ENCODE measurements at regions not wholly inside any gene's neighbourhood (a gene's known extent, or its start where the extent isn't known, plus 50 kb on each side); places are given as distances from the start of the nearest gene placed in this dataset.

DNA sequence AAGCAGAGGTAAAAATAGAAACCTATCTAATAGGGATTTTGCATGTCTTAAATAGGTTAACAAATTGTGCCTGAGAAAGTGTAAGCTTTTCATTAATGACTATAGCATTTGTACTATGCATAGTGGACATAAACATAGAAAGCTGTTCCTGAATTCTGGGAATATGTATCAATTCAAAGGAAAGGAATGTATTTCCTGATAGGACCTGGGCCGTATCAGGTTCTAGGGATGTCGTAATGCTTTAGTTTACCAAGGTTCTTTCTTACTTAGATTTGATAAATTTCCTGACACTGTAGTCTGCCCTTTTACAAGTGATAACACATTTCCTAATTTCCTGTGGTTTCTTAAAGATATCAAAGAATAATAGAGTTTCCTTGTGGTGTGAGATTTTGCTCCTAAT lies 191.3 kb downstream of the CDH7 start:
- POLR2A ChIA-PET (ENCODE audit: partially characterized antibody), result no interaction called here
- no peak overlapping the region for H4K91ac ChIP-seq (replicated peaks; ENCODE audit: insufficient read length, low read length)
- H3K27me3 ChIP-seq (replicated peaks in 1 of 4; ENCODE audit: control insufficient read depth in 3 of 4, extremely low read depth in 1 of 4, insufficient read depth in 3 of 4, low read length in 3 of 4), result no peaks in the 10 kb centered on the region
- no peak overlapping the region for H2BK15ac ChIP-seq (ENCODE audit: low read length)
- no peak overlapping the region for H2AK5ac ChIP-seq (ENCODE audit: low read depth, low read length)
- H3K14ac ChIP-seq (ENCODE audit: insufficient read length), result no peak overlapping the region
- no peak overlapping the region for H3K27ac ChIP-seq (ENCODE audit: low read depth, low read length)
- FAIRE-seq (no peak), DNase-seq (ENCODE audit: low read depth in 1 of 2, low spot score in 2 of 2) (no peak)
- H4K5ac ChIP-seq (ENCODE audit: insufficient read length, low read depth, low read length), result no peak overlapping the region
- no peak overlapping the region for H3K18ac ChIP-seq (ENCODE audit: extremely low read depth, low read length)
- no peak overlapping the region for H3K4ac ChIP-seq (replicated peaks; ENCODE audit: insufficient read length, low read depth, low read length)
- H2BK5ac ChIP-seq (ENCODE audit: low read depth, low read length), result no peak overlapping the region
- H4K20me1 ChIP-seq (replicated peaks in 1 of 2; ENCODE audit: control insufficient read depth in 1 of 2, insufficient read depth in 2 of 2, low read length in 2 of 2), result no peaks in the 10 kb centered on the region
- H3K56ac ChIP-seq (replicated peaks; ENCODE audit: insufficient read length, low read depth, low read length), result no peak overlapping the region
- no peak overlapping the region for H2AFZ ChIP-seq (ENCODE audit: low read length)
- no peaks in the 10 kb centered on the region for H3K36me3 ChIP-seq (ENCODE audit: control insufficient read depth in 2 of 4, insufficient read depth in 4 of 4, low read length in 3 of 4)
- H3K4me2 ChIP-seq (ENCODE audit: insufficient read depth in 1 of 2, low read depth in 2 of 2, low read length in 2 of 2), result no peak overlapping the region
- H3K23ac ChIP-seq (ENCODE audit: insufficient read length), result no peak overlapping the region
- H3K4me3 ChIP-seq (ENCODE audit: extremely low read depth in 1 of 4, insufficient read depth in 2 of 4, low read depth in 3 of 4, low read length in 4 of 4), result no peak overlapping the region; a peak in 1 of 8 replicates
- CTCF ChIA-PET (ENCODE audit: partially characterized antibody), result interaction anchor here (0.6 kb wide), 1 partner anchor 16 kb away, joined by 3 read pairs; no protein-coding TSS in a partner anchor
- H2BK120ac ChIP-seq (replicated peaks; ENCODE audit: low read depth, low read length), result no peak overlapping the region
- H2BK20ac ChIP-seq (ENCODE audit: low read length), result no peak overlapping the region
- peaks cover 0 to 9% (median 3%) of the 10 kb centered on the region in 4 experiments; a peak in 4 of 7 replicates for H3K4me1 ChIP-seq (replicated peaks in 1 of 4; ENCODE audit: control insufficient read depth in 3 of 4, insufficient read depth in 4 of 4, low read length in 3 of 4)
- no peaks in the 10 kb centered on the region for H3K79me1 ChIP-seq (ENCODE audit: low read depth, low read length)
- H3K79me2 ChIP-seq (ENCODE audit: control insufficient read depth in 1 of 2, insufficient read depth in 2 of 2, low read length in 2 of 2), result no peaks in the 10 kb centered on the region
- H2BK12ac ChIP-seq (ENCODE audit: low read depth, low read length), result no peak overlapping the region
- 51% methylated on average over 2 of the region's 2 CpGs; no CpG with 5 or more reads in 1 of the 2 experiments for WGBS, 2 experiments (ENCODE audit: extremely low coverage in 1 of 2, insufficient coverage in 1 of 2, insufficient read length in 1 of 2, insufficient replicate concordance in 2 of 2, low coverage in 1 of 2, low lambda C conversion rate in 2 of 2, missing lambda C conversion rate in 1 of 2)
- no peak overlapping the region for H3K9ac ChIP-seq (replicated peaks in 1 of 4; ENCODE audit: extremely low read depth in 1 of 4, low read depth in 3 of 4, low read length in 3 of 4)
- H3K9me3 ChIP-seq (ENCODE audit: insufficient read depth in 2 of 2, low read depth in 1 of 2, low read length in 1 of 2), result no peaks in the 10 kb centered on the region
- H4K8ac ChIP-seq (ENCODE audit: extremely low read depth, insufficient read depth, low read length), result no peak overlapping the region
- H3K23me2 ChIP-seq (ENCODE audit: low read depth, low read length), result no peaks in the 10 kb centered on the region
- TF ChIP-seq EP300 (IDR thresholded peaks at IDR 0.05; ENCODE audit: borderline replicate concordance in 1 of 2, low read depth in 2 of 2, low read length in 2 of 2), result no peak
- TF ChIP-seq FOSL1 (IDR thresholded peaks at IDR 0.05; ENCODE audit: insufficient read depth, low read depth, low read length), result no peak
- TF ChIP-seq CREB1 (IDR thresholded peaks at IDR 0.05), result no peak
- no peak for TF ChIP-seq POLR2A (IDR thresholded peaks at IDR 0.05; ENCODE audit: control extremely low read depth in 1 of 2, low read depth in 2 of 2, low read length in 2 of 2)
- TF ChIP-seq SIX5 (IDR thresholded peaks at IDR 0.05; ENCODE audit: low read depth, low read length), result no peak
- no peak for TF ChIP-seq SIN3A (conservative IDR thresholded peaks at IDR 0.05 in 1 of 2, IDR thresholded peaks at IDR 0.05 in 1 of 2; ENCODE audit: low read depth in 1 of 2, low read length in 2 of 2)
- TF ChIP-seq, protein P1, sequence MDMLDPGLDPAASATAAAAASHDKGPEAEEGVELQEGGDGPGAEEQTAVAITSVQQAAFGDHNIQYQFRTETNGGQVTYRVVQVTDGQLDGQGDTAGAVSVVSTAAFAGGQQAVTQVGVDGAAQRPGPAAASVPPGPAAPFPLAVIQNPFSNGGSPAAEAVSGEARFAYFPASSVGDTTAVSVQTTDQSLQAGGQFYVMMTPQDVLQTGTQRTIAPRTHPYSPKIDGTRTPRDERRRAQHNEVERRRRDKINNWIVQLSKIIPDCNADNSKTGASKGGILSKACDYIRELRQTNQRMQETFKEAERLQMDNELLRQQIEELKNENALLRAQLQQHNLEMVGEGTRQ (IDR thresholded peaks at IDR 0.05; ENCODE audit: low read length), result no peak
- TF ChIP-seq TAF7 (optimal IDR thresholded peaks at IDR 0.05; ENCODE audit: borderline replicate concordance, low read depth, low read length), result no peak
- no peak for TF ChIP-seq CBX5 (IDR thresholded peaks at IDR 0.05; ENCODE audit: low read depth, low read length)
- TF ChIP-seq POU5F1 (IDR thresholded peaks at IDR 0.05; ENCODE audit: low read depth, low read length), result no peak
- no peak for TF ChIP-seq SUZ12 (IDR thresholded peaks at IDR 0.05; ENCODE audit: low read length)
- TF ChIP-seq POLR2AphosphoS5 (IDR thresholded peaks at IDR 0.05; ENCODE audit: low read depth, low read length), result no peak
- TF ChIP-seq ZNF274 (IDR thresholded peaks at IDR 0.05; ENCODE audit: borderline replicate concordance, extremely low read depth, low read length), result no peak
